ENCODE measurements at regions not wholly inside any gene's neighbourhood (a gene's known extent, or its start where the extent isn't known, plus 50 kb on each side); places are given as distances from the start of the nearest gene placed in this dataset.
A peak's percentile ranks its signal among the peaks of the same experiment; 100 is the strongest.

DNA sequence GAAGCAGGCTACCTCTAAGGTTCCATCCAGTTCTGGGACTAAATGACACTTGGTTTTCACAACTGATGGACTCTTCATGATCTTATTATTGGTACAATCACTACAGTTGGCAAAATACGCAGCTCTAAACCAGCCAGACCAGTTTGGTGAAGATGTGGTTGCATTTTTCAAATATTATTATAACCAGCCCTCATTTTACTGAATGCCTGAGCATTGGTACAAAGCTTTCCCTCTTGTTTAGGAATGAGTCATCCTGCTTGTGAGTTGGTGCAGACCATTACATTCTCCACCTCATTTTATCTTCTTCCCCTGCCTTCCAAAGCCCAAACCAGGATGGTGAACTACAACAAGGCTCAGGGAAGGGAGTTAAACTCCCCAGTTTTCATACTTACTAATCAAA, 223.1 kb downstream of the KDR start:
- Histone ChIP-seq H3K9me3 (ENCODE audit: control insufficient read depth in 1 of 2, insufficient read depth in 1 of 2, low read depth in 1 of 2, low read length in 2 of 2) (no peaks in the 10 kb centered on the region), H3K79me2 (ENCODE audit: insufficient read depth, low read length) (no peaks in the 10 kb centered on the region), H3K27ac (ENCODE audit: low read depth, low read length) (no peak overlapping the region), H3K9me2 (ENCODE audit: insufficient read depth) (no peaks in the 10 kb centered on the region), H4K20me1 (ENCODE audit: insufficient read depth) (no peaks in the 10 kb centered on the region), H3K27me3 (ENCODE audit: insufficient read depth, low read length) (no peaks in the 10 kb centered on the region), H3K36me3 (ENCODE audit: control insufficient read depth in 1 of 2, insufficient read depth in 2 of 2, low read length in 2 of 2) (no peaks in the 10 kb centered on the region), H3K4me1 (ENCODE audit: control insufficient read depth in 1 of 2, insufficient read depth in 2 of 2, low read length in 2 of 2) (peaks cover 13 to 16% of the 10 kb centered on the region in 2 experiments; a peak in 3 of 4 replicates), H2AFZ (ENCODE audit: low read depth, low read length, poor library complexity, severe bottlenecking) (no peak overlapping the region), H3K4me2 (ENCODE audit: low read length) (peak overlapping the region; percentile 29; the same call in 1 of the 2 replicates), H3K9ac (ENCODE audit: low read length) (no peak overlapping the region), H3K4me3 (replicated peaks in 1 of 2; ENCODE audit: low read depth in 1 of 2, low read length in 2 of 2) (no peak overlapping the region)
- ChIA-PET POLR2A (no interaction called here), CTCF (no interaction called here), RAD21 (ENCODE audit: low non-redundant PET in 1 of 2, low total read pairs in 2 of 2, uncharacterized antibody in 2 of 2, unreplicated experiment in 2 of 2) (no interaction called here)
- no TSS peak for BruUV-seq (replicated peaks)
- DNase-seq (ENCODE audit: low read depth, low spot score) (no peak), ATAC-seq (peak; percentile 59)
- intact Hi-C loops (cut with micrococcal nuclease) = no loop called here
- no peak for TF ChIP-seq EZH2 (IDR thresholded peaks at IDR 0.05)
- TF ChIP-seq JUND (IDR thresholded peaks at IDR 0.05) = 0 out of 2 replicates have a peak, but pooled peaks have one; percentile 14
- peak; percentile 24; the same call in 1 of the 2 replicates for TF ChIP-seq FOSL1 (IDR thresholded peaks at IDR 0.05; ENCODE audit: low read depth)

DNA sequence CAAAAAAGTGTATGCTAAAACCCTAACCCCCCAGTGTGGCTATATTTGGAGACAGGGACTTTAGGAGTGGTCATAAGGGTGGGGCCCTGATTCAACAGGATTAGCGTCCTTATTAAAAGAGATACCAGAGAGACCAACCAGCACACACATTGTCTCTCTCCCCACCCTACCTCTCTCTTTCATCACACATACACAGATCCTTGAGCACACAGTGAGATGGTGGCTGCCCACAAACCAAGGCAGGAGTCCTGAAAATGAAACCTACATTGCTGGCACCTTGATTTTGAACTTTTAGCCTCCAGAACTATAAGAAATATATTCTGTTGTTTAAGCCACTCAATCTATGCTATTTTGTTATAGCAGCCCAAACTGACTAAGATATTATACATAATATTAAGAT, 224.2 kb downstream of the KDR start:
- no peak overlapping the region for H3K4me2 ChIP-seq (ENCODE audit: low read length)
- intact Hi-C loops (cut with micrococcal nuclease) = no loop called here
- DNase-seq (ENCODE audit: low read depth, low spot score) (no peak), ATAC-seq (no peak)
- no peaks in the 10 kb centered on the region for H3K79me2 ChIP-seq (ENCODE audit: insufficient read depth, low read length)
- no peak overlapping the region for H3K4me3 ChIP-seq (replicated peaks in 1 of 2; ENCODE audit: low read depth in 1 of 2, low read length in 2 of 2)
- POLR2A ChIA-PET = no interaction called here
- H4K20me1 ChIP-seq (ENCODE audit: insufficient read depth) = no peaks in the 10 kb centered on the region
- H2AFZ ChIP-seq (ENCODE audit: low read depth, low read length, poor library complexity, severe bottlenecking) = no peak overlapping the region
- peaks cover 13 to 16% of the 10 kb centered on the region in 2 experiments; a peak in 3 of 4 replicates for H3K4me1 ChIP-seq (ENCODE audit: control insufficient read depth in 1 of 2, insufficient read depth in 2 of 2, low read length in 2 of 2)
- RAD21 ChIA-PET (ENCODE audit: low non-redundant PET in 1 of 2, low total read pairs in 2 of 2, uncharacterized antibody in 2 of 2, unreplicated experiment in 2 of 2) = no interaction called here
- no peak overlapping the region for H3K9ac ChIP-seq (ENCODE audit: low read length)
- H3K27ac ChIP-seq (ENCODE audit: low read depth, low read length) = no peak overlapping the region
- H3K36me3 ChIP-seq (ENCODE audit: control insufficient read depth in 1 of 2, insufficient read depth in 2 of 2, low read length in 2 of 2) = no peaks in the 10 kb centered on the region
- no peaks in the 10 kb centered on the region for H3K27me3 ChIP-seq (ENCODE audit: insufficient read depth, low read length)
- no TSS peak for BruUV-seq (replicated peaks)
- no peaks in the 10 kb centered on the region for H3K9me3 ChIP-seq (ENCODE audit: control insufficient read depth in 1 of 2, insufficient read depth in 1 of 2, low read depth in 1 of 2, low read length in 2 of 2)
- CTCF ChIA-PET = no interaction called here
- H3K9me2 ChIP-seq (ENCODE audit: insufficient read depth) = no peaks in the 10 kb centered on the region
- TF ChIP-seq SP1 (IDR thresholded peaks at IDR 0.05; ENCODE audit: low read depth) (no peak), ELF1 (IDR thresholded peaks at IDR 0.05; ENCODE audit: borderline replicate concordance, low read depth) (no peak), EZH2phosphoT487 (IDR thresholded peaks at IDR 0.05; ENCODE audit: borderline replicate concordance) (no peak), ZNF274 (IDR thresholded peaks at IDR 0.05; ENCODE audit: low read depth, low read length) (no peak), SRF (IDR thresholded peaks at IDR 0.05; ENCODE audit: low read depth) (no peak), ZFX (IDR thresholded peaks at IDR 0.05) (no peak), JUND (IDR thresholded peaks at IDR 0.05) (no peak), POLR2A (IDR thresholded peaks at IDR 0.05; ENCODE audit: borderline replicate concordance, extremely low read depth, insufficient read depth, insufficient read length) (no peak), TCF7L2 (IDR thresholded peaks at IDR 0.05; ENCODE audit: borderline replicate concordance, extremely low read depth, insufficient read depth, insufficient read length) (no peak), POLR2AphosphoS5 (IDR thresholded peaks at IDR 0.05; ENCODE audit: low read depth, low read length) (no peak), RAD21 (IDR thresholded peaks at IDR 0.05; ENCODE audit: low read depth) (no peak), FOSL1 (IDR thresholded peaks at IDR 0.05; ENCODE audit: low read depth) (no peak)
- TF ChIP-seq, protein P1, sequence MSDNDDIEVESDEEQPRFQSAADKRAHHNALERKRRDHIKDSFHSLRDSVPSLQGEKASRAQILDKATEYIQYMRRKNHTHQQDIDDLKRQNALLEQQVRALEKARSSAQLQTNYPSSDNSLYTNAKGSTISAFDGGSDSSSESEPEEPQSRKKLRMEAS (IDR thresholded peaks at IDR 0.05) = no peak
- TF ChIP-seq, protein P2, sequence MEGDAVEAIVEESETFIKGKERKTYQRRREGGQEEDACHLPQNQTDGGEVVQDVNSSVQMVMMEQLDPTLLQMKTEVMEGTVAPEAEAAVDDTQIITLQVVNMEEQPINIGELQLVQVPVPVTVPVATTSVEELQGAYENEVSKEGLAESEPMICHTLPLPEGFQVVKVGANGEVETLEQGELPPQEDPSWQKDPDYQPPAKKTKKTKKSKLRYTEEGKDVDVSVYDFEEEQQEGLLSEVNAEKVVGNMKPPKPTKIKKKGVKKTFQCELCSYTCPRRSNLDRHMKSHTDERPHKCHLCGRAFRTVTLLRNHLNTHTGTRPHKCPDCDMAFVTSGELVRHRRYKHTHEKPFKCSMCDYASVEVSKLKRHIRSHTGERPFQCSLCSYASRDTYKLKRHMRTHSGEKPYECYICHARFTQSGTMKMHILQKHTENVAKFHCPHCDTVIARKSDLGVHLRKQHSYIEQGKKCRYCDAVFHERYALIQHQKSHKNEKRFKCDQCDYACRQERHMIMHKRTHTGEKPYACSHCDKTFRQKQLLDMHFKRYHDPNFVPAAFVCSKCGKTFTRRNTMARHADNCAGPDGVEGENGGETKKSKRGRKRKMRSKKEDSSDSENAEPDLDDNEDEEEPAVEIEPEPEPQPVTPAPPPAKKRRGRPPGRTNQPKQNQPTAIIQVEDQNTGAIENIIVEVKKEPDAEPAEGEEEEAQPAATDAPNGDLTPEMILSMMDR (IDR thresholded peaks at IDR 0.05 in 2 of 3, conservative IDR thresholded peaks at IDR 0.05 in 1 of 3; ENCODE audit: borderline replicate concordance in 1 of 3, insufficient read depth in 1 of 3, low read depth in 2 of 3, low read length in 2 of 3) = no peak
- TF ChIP-seq, protein P3, sequence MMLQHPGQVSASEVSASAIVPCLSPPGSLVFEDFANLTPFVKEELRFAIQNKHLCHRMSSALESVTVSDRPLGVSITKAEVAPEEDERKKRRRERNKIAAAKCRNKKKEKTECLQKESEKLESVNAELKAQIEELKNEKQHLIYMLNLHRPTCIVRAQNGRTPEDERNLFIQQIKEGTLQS (IDR thresholded peaks at IDR 0.05) = no peak
- TF ChIP-seq, protein P4, sequence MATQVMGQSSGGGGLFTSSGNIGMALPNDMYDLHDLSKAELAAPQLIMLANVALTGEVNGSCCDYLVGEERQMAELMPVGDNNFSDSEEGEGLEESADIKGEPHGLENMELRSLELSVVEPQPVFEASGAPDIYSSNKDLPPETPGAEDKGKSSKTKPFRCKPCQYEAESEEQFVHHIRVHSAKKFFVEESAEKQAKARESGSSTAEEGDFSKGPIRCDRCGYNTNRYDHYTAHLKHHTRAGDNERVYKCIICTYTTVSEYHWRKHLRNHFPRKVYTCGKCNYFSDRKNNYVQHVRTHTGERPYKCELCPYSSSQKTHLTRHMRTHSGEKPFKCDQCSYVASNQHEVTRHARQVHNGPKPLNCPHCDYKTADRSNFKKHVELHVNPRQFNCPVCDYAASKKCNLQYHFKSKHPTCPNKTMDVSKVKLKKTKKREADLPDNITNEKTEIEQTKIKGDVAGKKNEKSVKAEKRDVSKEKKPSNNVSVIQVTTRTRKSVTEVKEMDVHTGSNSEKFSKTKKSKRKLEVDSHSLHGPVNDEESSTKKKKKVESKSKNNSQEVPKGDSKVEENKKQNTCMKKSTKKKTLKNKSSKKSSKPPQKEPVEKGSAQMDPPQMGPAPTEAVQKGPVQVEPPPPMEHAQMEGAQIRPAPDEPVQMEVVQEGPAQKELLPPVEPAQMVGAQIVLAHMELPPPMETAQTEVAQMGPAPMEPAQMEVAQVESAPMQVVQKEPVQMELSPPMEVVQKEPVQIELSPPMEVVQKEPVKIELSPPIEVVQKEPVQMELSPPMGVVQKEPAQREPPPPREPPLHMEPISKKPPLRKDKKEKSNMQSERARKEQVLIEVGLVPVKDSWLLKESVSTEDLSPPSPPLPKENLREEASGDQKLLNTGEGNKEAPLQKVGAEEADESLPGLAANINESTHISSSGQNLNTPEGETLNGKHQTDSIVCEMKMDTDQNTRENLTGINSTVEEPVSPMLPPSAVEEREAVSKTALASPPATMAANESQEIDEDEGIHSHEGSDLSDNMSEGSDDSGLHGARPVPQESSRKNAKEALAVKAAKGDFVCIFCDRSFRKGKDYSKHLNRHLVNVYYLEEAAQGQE (IDR thresholded peaks at IDR 0.05; ENCODE audit: low read depth) = no peak
